Loucy (cell line): ENCODE measurements at regions not wholly inside any gene's neighbourhood (a gene's known extent, or its start where the extent isn't known, plus 50 kb on each side); places are given as distances from the start of the nearest gene placed in this dataset.

Experiments used
- EZH2phosphoT487 ChIP-seq: fragments of 200-600 bp; IDR thresholded peaks from 2 replicates; pipeline ENCODE4 v1.6.1; 2018; ENCODE audit warnings: antibody characterized with exemption, mild to moderate bottlenecking, moderate library complexity, borderline replicate concordance
- TF ChIP-seq, protein P1 (sequence below): fragments of 200-600 bp; sonication (generic); conservative IDR thresholded peaks from 2 replicates; pipeline ENCODE4 v1.5.1; 2014; ENCODE audit warnings: mild to moderate bottlenecking, antibody characterized with exemption, low read length

DNA sequence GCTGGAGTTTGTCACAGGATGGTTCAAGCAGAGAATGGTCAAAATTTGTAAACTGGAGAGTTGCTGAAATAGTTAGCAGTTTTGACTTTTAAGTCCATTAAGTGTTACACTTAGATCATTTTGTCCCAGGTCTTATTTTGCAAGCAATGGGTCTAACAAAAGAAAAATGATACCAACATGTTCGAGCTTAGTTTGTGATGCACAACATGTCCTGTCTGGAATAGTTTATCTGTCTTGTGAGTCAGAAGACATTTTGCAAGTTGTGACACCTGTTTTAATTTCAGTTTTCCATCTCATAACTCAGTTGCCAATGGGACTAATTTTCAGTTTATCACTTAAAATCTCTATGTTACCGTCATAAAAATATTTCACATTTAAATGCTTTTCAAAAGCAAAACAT, 929.8 kb downstream of the CDH18 start:
- TF ChIP-seq, protein P1, sequence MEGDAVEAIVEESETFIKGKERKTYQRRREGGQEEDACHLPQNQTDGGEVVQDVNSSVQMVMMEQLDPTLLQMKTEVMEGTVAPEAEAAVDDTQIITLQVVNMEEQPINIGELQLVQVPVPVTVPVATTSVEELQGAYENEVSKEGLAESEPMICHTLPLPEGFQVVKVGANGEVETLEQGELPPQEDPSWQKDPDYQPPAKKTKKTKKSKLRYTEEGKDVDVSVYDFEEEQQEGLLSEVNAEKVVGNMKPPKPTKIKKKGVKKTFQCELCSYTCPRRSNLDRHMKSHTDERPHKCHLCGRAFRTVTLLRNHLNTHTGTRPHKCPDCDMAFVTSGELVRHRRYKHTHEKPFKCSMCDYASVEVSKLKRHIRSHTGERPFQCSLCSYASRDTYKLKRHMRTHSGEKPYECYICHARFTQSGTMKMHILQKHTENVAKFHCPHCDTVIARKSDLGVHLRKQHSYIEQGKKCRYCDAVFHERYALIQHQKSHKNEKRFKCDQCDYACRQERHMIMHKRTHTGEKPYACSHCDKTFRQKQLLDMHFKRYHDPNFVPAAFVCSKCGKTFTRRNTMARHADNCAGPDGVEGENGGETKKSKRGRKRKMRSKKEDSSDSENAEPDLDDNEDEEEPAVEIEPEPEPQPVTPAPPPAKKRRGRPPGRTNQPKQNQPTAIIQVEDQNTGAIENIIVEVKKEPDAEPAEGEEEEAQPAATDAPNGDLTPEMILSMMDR: no peak
- no peak for TF ChIP-seq EZH2phosphoT487
